ENCODE measurements at regions not wholly inside any gene's neighbourhood (a gene's known extent, or its start where the extent isn't known, plus 50 kb on each side); places are given as distances from the start of the nearest gene placed in this dataset.

GRCh38 chr13:50574731-50575130, 268.8 kb downstream of the DLEU7 start:
- no peaks in the 10 kb centered on the region for H3K4me1 ChIP-seq (ENCODE audit: control insufficient read depth, low read depth, low read length)
- no peak overlapping the region for H4K5ac ChIP-seq (ENCODE audit: low read length)
- H3K4me2 ChIP-seq (ENCODE audit: low read length) = no peak overlapping the region
- no peak for DNase-seq
- no peaks in the 10 kb centered on the region for H3K79me2 ChIP-seq (ENCODE audit: control insufficient read depth, insufficient read depth, low read length)
- no peak overlapping the region for H2BK5ac ChIP-seq (ENCODE audit: low read length)
- H3K27ac ChIP-seq (ENCODE audit: low read depth, low read length) = no peak overlapping the region
- no peak overlapping the region for H2BK120ac ChIP-seq (ENCODE audit: low read depth, low read length)
- no peak overlapping the region for H2AK5ac ChIP-seq (ENCODE audit: low read length)
- H4K8ac ChIP-seq (ENCODE audit: low read depth, low read length) = no peak overlapping the region
- no CpG with 5 or more reads among the region's 3 CpGs for WGBS (ENCODE audit: extremely low coverage, insufficient coverage, low lambda C conversion rate)
- no peaks in the 10 kb centered on the region for H3K79me1 ChIP-seq (ENCODE audit: low read length)
- no peaks in the 10 kb centered on the region for H3K27me3 ChIP-seq (ENCODE audit: insufficient read depth, low read length, poor library complexity)
- no peak overlapping the region for H3K4me3 ChIP-seq (ENCODE audit: low read length)
- H3K18ac ChIP-seq (ENCODE audit: low read length) = no peak overlapping the region
- H3K23ac ChIP-seq (ENCODE audit: low read length) = no peak overlapping the region
- no peak overlapping the region for H3K56ac ChIP-seq (ENCODE audit: low read length)
- no peaks in the 10 kb centered on the region for H3K36me3 ChIP-seq (ENCODE audit: control insufficient read depth, insufficient read depth, low read length)
- no peak overlapping the region for H3K4ac ChIP-seq (ENCODE audit: low read depth, low read length)
- H2BK15ac ChIP-seq (replicated peaks; ENCODE audit: low read depth) = no peak overlapping the region
- no peak overlapping the region for H3K9ac ChIP-seq (ENCODE audit: low read length)

GRCh38 chr13:50575138-50575537, 268.4 kb downstream of the DLEU7 start:
- WGBS (ENCODE audit: extremely low coverage, insufficient coverage, low lambda C conversion rate) = no CpG with 5 or more reads among the region's 3 CpGs
- H3K27ac ChIP-seq (ENCODE audit: low read depth, low read length) = no peak overlapping the region
- H4K5ac ChIP-seq (ENCODE audit: low read length) = no peak overlapping the region
- H3K4me2 ChIP-seq (ENCODE audit: low read length) = no peak overlapping the region
- no peak overlapping the region for H2BK15ac ChIP-seq (replicated peaks; ENCODE audit: low read depth)
- DNase-seq = no peak
- no peaks in the 10 kb centered on the region for H3K36me3 ChIP-seq (ENCODE audit: control insufficient read depth, insufficient read depth, low read length)
- H2BK5ac ChIP-seq (ENCODE audit: low read length) = no peak overlapping the region
- no peak overlapping the region for H4K8ac ChIP-seq (ENCODE audit: low read depth, low read length)
- H3K9ac ChIP-seq (ENCODE audit: low read length) = no peak overlapping the region
- no peak overlapping the region for H3K18ac ChIP-seq (ENCODE audit: low read length)
- H3K4me3 ChIP-seq (ENCODE audit: low read length) = no peak overlapping the region
- H3K56ac ChIP-seq (ENCODE audit: low read length) = no peak overlapping the region
- H3K4me1 ChIP-seq (ENCODE audit: control insufficient read depth, low read depth, low read length) = no peaks in the 10 kb centered on the region
- H3K79me1 ChIP-seq (ENCODE audit: low read length) = no peaks in the 10 kb centered on the region
- no peak overlapping the region for H2AK5ac ChIP-seq (ENCODE audit: low read length)
- no peak overlapping the region for H3K4ac ChIP-seq (ENCODE audit: low read depth, low read length)
- H3K79me2 ChIP-seq (ENCODE audit: control insufficient read depth, insufficient read depth, low read length) = no peaks in the 10 kb centered on the region
- H3K27me3 ChIP-seq (ENCODE audit: insufficient read depth, low read length, poor library complexity) = no peaks in the 10 kb centered on the region
- H2BK120ac ChIP-seq (ENCODE audit: low read depth, low read length) = no peak overlapping the region
- no peak overlapping the region for H3K23ac ChIP-seq (ENCODE audit: low read length)

- H3K56ac ChIP-seq (ENCODE audit: low read length) = no peak overlapping the region
Measured at GRCh38 chr13:50576156-50576555, 267.3 kb downstream of the DLEU7 start.

GRCh38 chr13:50577806-50578205, 265.7 kb downstream of the DLEU7 start:
- Histone ChIP-seq H3K27ac (ENCODE audit: low read depth, low read length) (no peak overlapping the region), H3K27me3 (ENCODE audit: insufficient read depth, low read length, poor library complexity) (no peaks in the 10 kb centered on the region), H4K8ac (ENCODE audit: low read depth, low read length) (no peak overlapping the region), H3K79me1 (ENCODE audit: low read length) (no peaks in the 10 kb centered on the region), H3K56ac (ENCODE audit: low read length) (no peak overlapping the region), H2BK120ac (ENCODE audit: low read depth, low read length) (no peak overlapping the region), H3K4me1 (ENCODE audit: control insufficient read depth, low read depth, low read length) (no peaks in the 10 kb centered on the region), H4K5ac (ENCODE audit: low read length) (no peak overlapping the region), H2BK5ac (ENCODE audit: low read length) (no peak overlapping the region), H3K4ac (ENCODE audit: low read depth, low read length) (no peak overlapping the region), H2AK5ac (ENCODE audit: low read length) (no peak overlapping the region), H3K79me2 (ENCODE audit: control insufficient read depth, insufficient read depth, low read length) (no peaks in the 10 kb centered on the region), H3K9ac (ENCODE audit: low read length) (no peak overlapping the region), H3K23ac (ENCODE audit: low read length) (no peak overlapping the region), H3K4me3 (ENCODE audit: low read length) (no peak overlapping the region), H3K4me2 (ENCODE audit: low read length) (no peak overlapping the region), H3K36me3 (ENCODE audit: control insufficient read depth, insufficient read depth, low read length) (no peaks in the 10 kb centered on the region), H2BK15ac (replicated peaks; ENCODE audit: low read depth) (no peak overlapping the region), H3K18ac (ENCODE audit: low read length) (no peak overlapping the region)
- no CpG with 5 or more reads among the region's 2 CpGs for WGBS (ENCODE audit: extremely low coverage, insufficient coverage, low lambda C conversion rate)
- no peak for DNase-seq

More at GRCh38 chr13:50576156-50576555, 267.3 kb downstream of the DLEU7 start:
- no peak overlapping the region for H3K27ac ChIP-seq (ENCODE audit: low read depth, low read length)
- no peak for DNase-seq
- no peak overlapping the region for H4K5ac ChIP-seq (ENCODE audit: low read length)
- no peak overlapping the region for H3K9ac ChIP-seq (ENCODE audit: low read length)
- H3K4me1 ChIP-seq (ENCODE audit: control insufficient read depth, low read depth, low read length) = no peaks in the 10 kb centered on the region
- no peak overlapping the region for H2BK15ac ChIP-seq (replicated peaks; ENCODE audit: low read depth)
- H3K4me3 ChIP-seq (ENCODE audit: low read length) = no peak overlapping the region
- no CpG with 5 or more reads among the region's 6 CpGs for WGBS (ENCODE audit: extremely low coverage, insufficient coverage, low lambda C conversion rate)
- H3K23ac ChIP-seq (ENCODE audit: low read length) = no peak overlapping the region
- no peak overlapping the region for H4K8ac ChIP-seq (ENCODE audit: low read depth, low read length)
- no peak overlapping the region for H3K18ac ChIP-seq (ENCODE audit: low read length)
- H3K79me1 ChIP-seq (ENCODE audit: low read length) = no peaks in the 10 kb centered on the region
- no peak overlapping the region for H2AK5ac ChIP-seq (ENCODE audit: low read length)
- no peak overlapping the region for H2BK5ac ChIP-seq (ENCODE audit: low read length)
- H3K27me3 ChIP-seq (ENCODE audit: insufficient read depth, low read length, poor library complexity) = no peaks in the 10 kb centered on the region
- no peak overlapping the region for H3K4me2 ChIP-seq (ENCODE audit: low read length)
- H3K36me3 ChIP-seq (ENCODE audit: control insufficient read depth, insufficient read depth, low read length) = no peaks in the 10 kb centered on the region
- H3K4ac ChIP-seq (ENCODE audit: low read depth, low read length) = no peak overlapping the region
- no peak overlapping the region for H2BK120ac ChIP-seq (ENCODE audit: low read depth, low read length)
- H3K79me2 ChIP-seq (ENCODE audit: control insufficient read depth, insufficient read depth, low read length) = no peaks in the 10 kb centered on the region

- no peak overlapping the region for H2BK15ac ChIP-seq (replicated peaks; ENCODE audit: low read depth)
- no peak overlapping the region for H2BK120ac ChIP-seq (ENCODE audit: low read depth, low read length)
- no peaks in the 10 kb centered on the region for H3K27me3 ChIP-seq (ENCODE audit: insufficient read depth, low read length, poor library complexity)
- no peak overlapping the region for H3K9ac ChIP-seq (ENCODE audit: low read length)
- H3K36me3 ChIP-seq (ENCODE audit: control insufficient read depth, insufficient read depth, low read length) = no peaks in the 10 kb centered on the region
- no peaks in the 10 kb centered on the region for H3K79me2 ChIP-seq (ENCODE audit: control insufficient read depth, insufficient read depth, low read length)
- no peak overlapping the region for H2BK5ac ChIP-seq (ENCODE audit: low read length)
- no peak overlapping the region for H3K27ac ChIP-seq (ENCODE audit: low read depth, low read length)
- H4K5ac ChIP-seq (ENCODE audit: low read length) = no peak overlapping the region
- no CpG with 5 or more reads among the region's 4 CpGs for WGBS (ENCODE audit: extremely low coverage, insufficient coverage, low lambda C conversion rate)
- H2AK5ac ChIP-seq (ENCODE audit: low read length) = no peak overlapping the region
- no peak overlapping the region for H4K8ac ChIP-seq (ENCODE audit: low read depth, low read length)
- no peak overlapping the region for H3K4me2 ChIP-seq (ENCODE audit: low read length)
- peaks cover 2% of the 10 kb centered on the region for H3K4me1 ChIP-seq (ENCODE audit: control insufficient read depth, low read depth, low read length)
- no peak overlapping the region for H3K4ac ChIP-seq (ENCODE audit: low read depth, low read length)
- no peak overlapping the region for H3K4me3 ChIP-seq (ENCODE audit: low read length)
- no peak overlapping the region for H3K18ac ChIP-seq (ENCODE audit: low read length)
- no peak overlapping the region for H3K23ac ChIP-seq (ENCODE audit: low read length)
- no peak for DNase-seq
- no peaks in the 10 kb centered on the region for H3K79me1 ChIP-seq (ENCODE audit: low read length)
- H3K56ac ChIP-seq (ENCODE audit: low read length) = no peak overlapping the region
Measured at GRCh38 chr13:50580684-50581305, 262.7 kb downstream of the DLEU7 start.

- no peaks in the 10 kb centered on the region for H3K79me1 ChIP-seq (ENCODE audit: low read length)
- no peaks in the 10 kb centered on the region for H3K36me3 ChIP-seq (ENCODE audit: control insufficient read depth, insufficient read depth, low read length)
- H3K4me3 ChIP-seq (ENCODE audit: low read length) = no peak overlapping the region
- no peak overlapping the region for H2BK120ac ChIP-seq (ENCODE audit: low read depth, low read length)
- no peak overlapping the region for H3K18ac ChIP-seq (ENCODE audit: low read length)
- H2BK5ac ChIP-seq (ENCODE audit: low read length) = no peak overlapping the region
- no peak overlapping the region for H3K4me2 ChIP-seq (ENCODE audit: low read length)
- H3K56ac ChIP-seq (ENCODE audit: low read length) = no peak overlapping the region
- H4K8ac ChIP-seq (ENCODE audit: low read depth, low read length) = no peak overlapping the region
- no peak overlapping the region for H3K9ac ChIP-seq (ENCODE audit: low read length)
- no peak for DNase-seq
- no peak overlapping the region for H4K5ac ChIP-seq (ENCODE audit: low read length)
- H3K27ac ChIP-seq (ENCODE audit: low read depth, low read length) = no peak overlapping the region
- H3K23ac ChIP-seq (ENCODE audit: low read length) = no peak overlapping the region
- no peak overlapping the region for H2BK15ac ChIP-seq (replicated peaks; ENCODE audit: low read depth)
- WGBS (ENCODE audit: extremely low coverage, insufficient coverage, low lambda C conversion rate) = no CpG with 5 or more reads among the region's 1 CpG
- H3K27me3 ChIP-seq (ENCODE audit: insufficient read depth, low read length, poor library complexity) = no peaks in the 10 kb centered on the region
- no peak overlapping the region for H2AK5ac ChIP-seq (ENCODE audit: low read length)
- H3K79me2 ChIP-seq (ENCODE audit: control insufficient read depth, insufficient read depth, low read length) = no peaks in the 10 kb centered on the region
- no peak overlapping the region for H3K4ac ChIP-seq (ENCODE audit: low read depth, low read length)
- peaks cover 2% of the 10 kb centered on the region for H3K4me1 ChIP-seq (ENCODE audit: control insufficient read depth, low read depth, low read length)
Measured at GRCh38 chr13:50581586-50582196, 261.8 kb downstream of the DLEU7 start.
